Omental fat pad (tissue), 3 donors: ENCODE measurements at regions not wholly inside any gene's neighbourhood (a gene's known extent, or its start where the extent isn't known, plus 50 kb on each side); places are given as distances from the start of the nearest gene placed in this dataset.

Experiments
- ATAC-seq: fragments of 150-250 bp; one replicate; pipeline ENCODE4 v1.9.1; 2016; ENCODE audit warnings: mild to moderate bottlenecking, moderate library complexity; ENCODE audit not compliant: low FRiP score
- DNase-seq: peaks from one replicate; pipeline ENCODE4 v3.0.0-alpha.2; 2019; ENCODE audit warnings: low spot score
- CTCF ChIP-seq, 3 donors: fragments of 450-650 bp; IDR thresholded peaks; one replicate each; pipeline ENCODE4 v1.5.1; 2016 to 2017; ENCODE audit warnings: antibody characterized with exemption in 3 of 3, mild to moderate bottlenecking in 3 of 3, moderate library complexity in 2 of 3

GRCh38 chr3:74491874-74492273, 122.6 kb downstream of the CNTN3 start:
- no peak for DNase-seq
- no peak for ATAC-seq
- no peak for TF ChIP-seq CTCF (IDR thresholded peaks at IDR 0.05)

DNA sequence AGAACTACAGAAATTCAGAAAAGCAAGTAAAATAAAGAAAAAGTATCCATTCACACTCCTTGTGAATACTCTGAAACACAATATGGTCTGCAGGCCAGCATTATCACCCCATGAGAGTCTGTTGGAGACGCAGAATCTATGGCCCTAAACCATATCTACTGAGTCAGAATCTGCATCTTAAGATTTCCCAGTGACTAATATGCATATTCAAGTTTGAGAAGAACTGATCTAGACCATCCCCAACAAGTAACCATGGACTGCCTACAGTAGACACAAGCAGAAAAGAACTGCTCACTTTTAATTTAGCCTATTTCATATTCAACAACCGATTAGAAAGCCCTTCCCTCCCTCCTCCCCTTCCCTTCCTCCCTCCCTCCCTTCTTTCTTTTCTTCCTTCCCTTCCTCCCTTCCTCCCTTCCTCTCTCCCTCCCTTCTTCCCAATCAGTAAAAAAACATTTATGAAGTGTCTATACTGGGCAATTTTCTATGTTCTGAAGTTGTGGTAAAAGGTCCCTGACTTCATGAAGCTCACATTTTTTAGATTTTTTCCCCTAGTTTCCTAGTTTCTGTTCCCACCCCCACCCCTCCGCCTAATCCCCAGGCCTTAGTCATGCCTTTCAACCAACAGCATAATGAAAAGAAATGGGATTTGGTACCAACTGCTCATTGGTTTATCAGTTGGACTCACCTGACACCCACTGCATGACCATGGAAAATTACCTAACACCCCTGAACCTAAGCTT, 125.2 kb downstream of the CNTN3 start:
- DNase-seq: no peak
- TF ChIP-seq CTCF (IDR thresholded peaks at IDR 0.05): no peak
- ATAC-seq: no peak

GRCh38 chr3:74479915-74480314, 134.5 kb downstream of the CNTN3 start:
- TF ChIP-seq CTCF (IDR thresholded peaks at IDR 0.05): no peak
- DNase-seq (no peak), ATAC-seq (no peak)

- DNase-seq (no peak), ATAC-seq (no peak)
- no peak for TF ChIP-seq CTCF (IDR thresholded peaks at IDR 0.05)
Observed at GRCh38 chr3:74470313-74470712, 144.1 kb downstream of the CNTN3 start.

GRCh38 chr3:74469713-74470112, 144.7 kb downstream of the CNTN3 start:
- DNase-seq: no peak
- TF ChIP-seq CTCF (IDR thresholded peaks at IDR 0.05): no peak
- no peak for ATAC-seq

DNA sequence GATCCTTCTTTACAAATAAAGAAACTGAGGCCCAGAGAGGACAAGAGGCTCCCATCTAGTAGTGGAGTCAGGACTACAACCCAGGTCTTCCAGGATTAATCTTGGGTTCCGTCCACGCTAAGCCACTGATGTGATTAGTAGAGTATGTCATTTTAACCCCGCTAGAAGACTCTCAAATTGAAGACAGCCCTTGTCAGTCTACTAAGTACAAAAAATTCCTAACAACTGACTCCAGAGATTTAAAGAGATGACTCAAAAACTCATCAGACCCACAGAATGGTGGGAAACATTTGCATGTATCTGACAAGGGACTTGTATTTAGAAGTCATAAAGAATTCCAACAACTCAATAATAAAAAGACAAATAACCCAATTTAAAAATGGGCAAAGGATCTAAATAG, 145.3 kb downstream of the CNTN3 start:
- DNase-seq (no peak), ATAC-seq (no peak)
- no peak for TF ChIP-seq CTCF (IDR thresholded peaks at IDR 0.05)

- ATAC-seq (no peak), DNase-seq (no peak)
- no peak for TF ChIP-seq CTCF (IDR thresholded peaks at IDR 0.05)
Observed at GRCh38 chr3:74465715-74466410, 148.6 kb downstream of the CNTN3 start.
